Ishikawa (cell line): ENCODE measurements at regions not wholly inside any gene's neighbourhood (a gene's known extent, or its start where the extent isn't known, plus 50 kb on each side); places are given as distances from the start of the nearest gene placed in this dataset.

Source experiments
- CEBPB ChIP-seq: IDR thresholded peaks from 2 replicates; pipeline ENCODE4 v1.6.1; 2012
- CREB1 ChIP-seq: IDR thresholded peaks from 2 replicates; pipeline ENCODE4 v1.6.1; 2012; ENCODE audit warnings: low read depth
- EGR1 ChIP-seq: IDR thresholded peaks from 2 replicates; pipeline ENCODE4 v1.6.1; 2012
- EP300 ChIP-seq: IDR thresholded peaks from 2 replicates; pipeline ENCODE4 v1.6.1; 2012; ENCODE audit warnings: borderline replicate concordance
- FOXM1 ChIP-seq: IDR thresholded peaks from 2 replicates; pipeline ENCODE4 v1.6.1; 2012; ENCODE audit warnings: low read depth, borderline replicate concordance
- NFIC ChIP-seq: IDR thresholded peaks from 2 replicates; pipeline ENCODE4 v1.6.1; 2012
- RAD21 ChIP-seq: IDR thresholded peaks from 2 replicates; pipeline ENCODE4 v1.6.1; 2012; ENCODE audit warnings: low read depth
- TAF1 ChIP-seq: IDR thresholded peaks from 2 replicates; pipeline ENCODE4 v1.6.1; 2012; ENCODE audit warnings: low read depth, mild to moderate bottlenecking
- TCF12 ChIP-seq: IDR thresholded peaks from 2 replicates; pipeline ENCODE4 v1.6.1; 2012; ENCODE audit warnings: low read depth
- TEAD4 ChIP-seq: IDR thresholded peaks from 2 replicates; pipeline ENCODE4 v1.6.1; 2012
- USF1 ChIP-seq: IDR thresholded peaks from 2 replicates; pipeline ENCODE4 v1.6.1; 2012
- YY1 ChIP-seq: IDR thresholded peaks from 2 replicates; pipeline ENCODE4 v1.6.1; 2012; ENCODE audit warnings: low read depth
- ZBTB7A ChIP-seq: IDR thresholded peaks from 2 replicates; pipeline ENCODE4 v1.6.1; 2012; ENCODE audit warnings: low read depth
- TF ChIP-seq, protein P1 (sequence below): IDR thresholded peaks from 2 replicates; pipeline ENCODE4 v1.6.1; 2012; ENCODE audit warnings: low read depth, mild to moderate bottlenecking
- TF ChIP-seq, protein P2 (sequence below): IDR thresholded peaks from 2 replicates; pipeline ENCODE4 v1.6.1; 2012

DNA sequence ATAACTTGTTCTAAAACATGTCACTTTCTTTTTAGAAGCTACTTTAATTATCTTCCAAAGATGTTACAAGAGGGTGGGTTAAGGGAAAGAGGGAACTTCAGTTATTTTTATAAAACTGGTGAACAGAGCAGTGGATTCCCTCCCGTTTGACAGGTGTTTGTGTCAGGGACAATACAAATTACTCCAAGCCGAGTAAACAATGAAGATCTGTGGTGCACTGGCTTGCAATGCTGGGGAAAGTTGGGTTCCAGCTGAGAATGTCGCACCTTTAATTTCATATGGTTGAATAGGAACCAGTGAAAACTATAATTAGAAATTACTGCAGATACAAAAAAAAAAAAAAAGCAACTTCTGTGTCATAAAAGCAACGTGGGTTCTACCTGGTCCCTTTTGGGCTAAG lies 98.6 kb upstream of the TTC29 start:
- TF ChIP-seq EP300 (no peak), ZBTB7A (no peak), USF1 (no peak), NFIC (no peak), EGR1 (no peak), TCF12 (no peak), TEAD4 (no peak), CEBPB (no peak), CREB1 (no peak), RAD21 (no peak), FOXM1 (no peak), YY1 (no peak), TAF1 (no peak)
- TF ChIP-seq, protein P1, sequence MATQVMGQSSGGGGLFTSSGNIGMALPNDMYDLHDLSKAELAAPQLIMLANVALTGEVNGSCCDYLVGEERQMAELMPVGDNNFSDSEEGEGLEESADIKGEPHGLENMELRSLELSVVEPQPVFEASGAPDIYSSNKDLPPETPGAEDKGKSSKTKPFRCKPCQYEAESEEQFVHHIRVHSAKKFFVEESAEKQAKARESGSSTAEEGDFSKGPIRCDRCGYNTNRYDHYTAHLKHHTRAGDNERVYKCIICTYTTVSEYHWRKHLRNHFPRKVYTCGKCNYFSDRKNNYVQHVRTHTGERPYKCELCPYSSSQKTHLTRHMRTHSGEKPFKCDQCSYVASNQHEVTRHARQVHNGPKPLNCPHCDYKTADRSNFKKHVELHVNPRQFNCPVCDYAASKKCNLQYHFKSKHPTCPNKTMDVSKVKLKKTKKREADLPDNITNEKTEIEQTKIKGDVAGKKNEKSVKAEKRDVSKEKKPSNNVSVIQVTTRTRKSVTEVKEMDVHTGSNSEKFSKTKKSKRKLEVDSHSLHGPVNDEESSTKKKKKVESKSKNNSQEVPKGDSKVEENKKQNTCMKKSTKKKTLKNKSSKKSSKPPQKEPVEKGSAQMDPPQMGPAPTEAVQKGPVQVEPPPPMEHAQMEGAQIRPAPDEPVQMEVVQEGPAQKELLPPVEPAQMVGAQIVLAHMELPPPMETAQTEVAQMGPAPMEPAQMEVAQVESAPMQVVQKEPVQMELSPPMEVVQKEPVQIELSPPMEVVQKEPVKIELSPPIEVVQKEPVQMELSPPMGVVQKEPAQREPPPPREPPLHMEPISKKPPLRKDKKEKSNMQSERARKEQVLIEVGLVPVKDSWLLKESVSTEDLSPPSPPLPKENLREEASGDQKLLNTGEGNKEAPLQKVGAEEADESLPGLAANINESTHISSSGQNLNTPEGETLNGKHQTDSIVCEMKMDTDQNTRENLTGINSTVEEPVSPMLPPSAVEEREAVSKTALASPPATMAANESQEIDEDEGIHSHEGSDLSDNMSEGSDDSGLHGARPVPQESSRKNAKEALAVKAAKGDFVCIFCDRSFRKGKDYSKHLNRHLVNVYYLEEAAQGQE = no peak
- TF ChIP-seq, protein P2, sequence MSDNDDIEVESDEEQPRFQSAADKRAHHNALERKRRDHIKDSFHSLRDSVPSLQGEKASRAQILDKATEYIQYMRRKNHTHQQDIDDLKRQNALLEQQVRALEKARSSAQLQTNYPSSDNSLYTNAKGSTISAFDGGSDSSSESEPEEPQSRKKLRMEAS = no peak

- TF ChIP-seq FOXM1 (no peak), TAF1 (no peak), YY1 (no peak), EGR1 (no peak), TEAD4 (no peak), EP300 (no peak), NFIC (no peak), CREB1 (no peak), TCF12 (no peak), ZBTB7A (no peak), RAD21 (no peak), USF1 (no peak), CEBPB (no peak)
- TF ChIP-seq, protein P1 = no peak
- TF ChIP-seq, protein P2 = no peak
Observed at GRCh38 chr4:147049946-147050345, 104.3 kb upstream of the TTC29 start.

DNA sequence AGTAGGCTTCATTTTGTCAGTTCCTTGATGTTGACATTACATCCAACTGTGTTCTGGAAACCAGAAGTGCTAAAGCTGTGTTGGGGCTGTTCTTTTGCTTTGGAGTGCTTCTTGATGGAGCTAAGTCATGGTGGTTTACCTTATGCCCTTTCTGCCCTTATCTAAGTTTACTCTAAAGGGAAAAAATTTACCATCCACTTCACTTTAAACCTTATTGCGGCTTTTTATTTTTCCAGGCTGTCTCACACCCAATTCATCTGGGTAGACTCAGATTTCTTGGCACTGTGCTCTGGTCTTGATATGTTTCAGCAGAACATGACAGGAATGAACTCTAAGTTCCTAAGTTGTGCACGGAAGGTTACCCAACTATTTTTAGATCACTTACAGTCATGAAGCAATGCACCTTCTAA lies 104.7 kb upstream of the TTC29 start:
- TF ChIP-seq NFIC (no peak), TAF1 (no peak), USF1 (no peak), TCF12 (no peak), EP300 (no peak), ZBTB7A (no peak), CEBPB (no peak), RAD21 (no peak), TEAD4 (no peak), CREB1 (no peak), EGR1 (no peak), FOXM1 (no peak), YY1 (no peak)
- TF ChIP-seq, protein P2 = no peak
- TF ChIP-seq, protein P1 = no peak
